HUES64 (cell line): ENCODE measurements at regions not wholly inside any gene's neighbourhood (a gene's known extent, or its start where the extent isn't known, plus 50 kb on each side); places are given as distances from the start of the nearest gene placed in this dataset.
"Not testable (repeated sequence)": the region's sequence is repeated elsewhere in the genome, so short reads cannot be mapped to it uniquely, and the experiment has no call there.

Experiments used
- H3K27ac ChIP-seq: 2 replicates; pipeline ENCODE4 v1.7.0; 2013; ENCODE audit warnings: low read depth, low read length, inconsistent platforms
- H3K27me3 ChIP-seq: 2 replicates; pipeline ENCODE4 v1.6.1; 2013; ENCODE audit warnings: mild to moderate bottlenecking, low read length; ENCODE audit not compliant: insufficient read depth
- H3K36me3 ChIP-seq: 2 replicates; pipeline ENCODE4 v1.6.1; 2013; ENCODE audit warnings: mild to moderate bottlenecking, low read length; ENCODE audit not compliant: insufficient read depth
- H3K4me1 ChIP-seq: 2 replicates; pipeline ENCODE4 v1.6.1; 2013; ENCODE audit warnings: mild to moderate bottlenecking, low read length, moderate library complexity; ENCODE audit not compliant: insufficient read depth
- H3K4me3 ChIP-seq: 2 replicates; pipeline ENCODE4 v1.5.1; 2013; ENCODE audit warnings: mild to moderate bottlenecking, low read length, moderate library complexity
- H3K9ac ChIP-seq: 2 replicates; pipeline ENCODE4 v1.6.1; 2013; ENCODE audit warnings: mild to moderate bottlenecking, low read depth, low read length
- H3K9me3 ChIP-seq: 2 replicates; pipeline ENCODE4 v1.6.1; 2013; ENCODE audit warnings: low read depth, low read length; ENCODE audit not compliant: insufficient read depth
- WGBS: fragments of 150-250, 120-280 bp; methylation state at CpG from one replicate; pipeline ENCODE4 v1.1.7; 2013; ENCODE audit warnings: missing lambda C conversion rate; 5-methylcytosine and 5-hydroxymethylcytosine counted together

DNA sequence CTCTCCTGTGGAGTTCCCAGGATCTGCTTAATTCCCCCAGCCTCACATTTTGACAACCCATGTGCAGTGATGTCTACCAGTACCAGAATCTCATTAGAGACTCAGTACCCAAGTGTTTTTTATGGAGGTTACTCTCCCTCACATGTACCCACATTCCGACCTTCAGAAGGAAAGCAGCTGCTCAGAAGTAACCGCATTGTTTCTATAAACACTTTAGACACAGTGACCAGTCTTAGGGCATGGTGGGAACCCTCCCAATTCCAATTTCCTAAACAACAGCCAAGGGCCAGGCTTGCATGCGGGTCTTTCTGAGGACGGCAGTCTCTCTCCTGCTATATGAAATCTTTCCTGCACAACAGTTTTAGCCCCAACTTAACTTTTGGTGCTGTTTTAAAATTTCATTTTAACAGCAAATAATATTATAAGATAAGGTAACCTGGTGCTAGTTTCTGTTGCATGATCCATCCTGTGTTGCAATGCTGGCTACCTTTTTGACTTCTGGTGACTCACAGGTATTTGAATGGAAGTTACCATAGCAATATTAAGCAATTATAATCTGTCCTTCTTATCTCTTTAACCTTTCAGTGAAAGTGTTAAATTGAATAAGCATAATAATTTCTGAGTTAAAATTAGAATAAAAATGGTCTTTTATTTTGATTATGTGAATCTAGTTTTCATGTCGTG is 98.3 kb upstream of the THOC3 start:
- H3K4me1 ChIP-seq, H3K4me3 ChIP-seq, H3K9ac ChIP-seq, H3K27ac ChIP-seq, H3K27me3 ChIP-seq, H3K9me3 ChIP-seq, H3K36me3 ChIP-seq: not testable (repeated sequence)
- 100% methylated on average over 1 of the region's 5 CpGs for WGBS

GRCh38 chr5:176067162-176067561 is 99.0 kb upstream of the THOC3 start:
- H3K9me3 ChIP-seq, H3K9ac ChIP-seq, H3K4me1 ChIP-seq, H3K4me3 ChIP-seq, H3K27me3 ChIP-seq, H3K36me3 ChIP-seq, H3K27ac ChIP-seq: not testable (repeated sequence)
- WGBS = 83% methylated on average over 1 of the region's 1 CpG

DNA sequence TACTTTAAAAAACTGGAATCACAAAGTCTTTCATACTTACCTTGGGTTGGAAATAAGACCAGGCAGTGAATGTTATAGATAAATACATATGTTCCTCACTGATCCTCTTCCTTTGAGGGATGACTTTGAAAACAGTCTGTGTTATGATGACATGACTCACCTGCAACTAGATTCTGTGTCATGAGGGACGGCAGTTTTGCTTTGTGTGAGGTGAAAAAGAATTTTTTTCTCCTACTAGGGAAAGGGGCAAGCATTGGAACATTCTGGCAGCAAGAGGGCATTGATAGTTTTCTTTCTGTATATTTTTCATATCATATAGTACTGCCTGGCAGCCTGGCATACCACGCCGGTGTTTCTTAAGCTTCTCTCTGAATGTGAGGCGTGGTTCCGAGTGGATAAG is 99.8 kb upstream of the THOC3 start:
- H3K36me3 ChIP-seq, H3K4me1 ChIP-seq, H3K27me3 ChIP-seq, H3K27ac ChIP-seq, H3K9ac ChIP-seq, H3K4me3 ChIP-seq, H3K9me3 ChIP-seq: not testable (repeated sequence)
- WGBS = no CpG with 5 or more reads among the region's 5 CpGs

- H3K27ac ChIP-seq, H3K9me3 ChIP-seq, H3K27me3 ChIP-seq, H3K9ac ChIP-seq, H3K36me3 ChIP-seq, H3K4me1 ChIP-seq, H3K4me3 ChIP-seq: not testable (repeated sequence)
- 94% methylated on average over 4 of the region's 9 CpGs for WGBS
Observed at GRCh38 chr5:176073996-176074571, 106.0 kb upstream of the THOC3 start.

- 95% methylated on average over 8 of the region's 9 CpGs for WGBS
- H3K4me1 ChIP-seq, H3K9ac ChIP-seq, H3K27ac ChIP-seq, H3K4me3 ChIP-seq, H3K9me3 ChIP-seq, H3K27me3 ChIP-seq, H3K36me3 ChIP-seq: not testable (repeated sequence)
Observed at GRCh38 chr5:176083717-176084116, 115.6 kb upstream of the THOC3 start.

DNA sequence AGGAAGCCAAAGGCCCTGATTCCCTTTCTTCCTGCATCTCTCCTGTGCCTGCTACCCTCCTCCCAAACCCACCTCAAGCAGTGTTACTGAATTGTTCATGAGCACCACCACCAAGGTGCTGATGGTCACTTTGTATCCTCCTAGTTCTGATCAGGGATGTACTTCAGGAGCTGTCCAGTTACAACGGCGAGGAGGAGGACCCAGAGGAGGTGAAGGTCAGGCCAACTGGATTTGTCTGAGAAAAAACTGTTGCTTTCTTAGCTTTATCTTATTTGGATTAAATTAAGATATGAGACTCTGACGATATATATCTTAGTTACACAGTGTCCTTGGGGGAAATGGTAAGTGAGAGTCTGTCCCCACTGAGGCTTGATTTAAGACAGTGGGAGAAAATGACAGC is 135.0 kb upstream of the THOC3 start:
- H3K9ac ChIP-seq, H3K27ac ChIP-seq, H3K36me3 ChIP-seq, H3K27me3 ChIP-seq, H3K9me3 ChIP-seq, H3K4me1 ChIP-seq, H3K4me3 ChIP-seq: not testable (repeated sequence)
- WGBS = 80% methylated on average over 1 of the region's 3 CpGs

GRCh38 chr5:176112888-176113287 is 125.3 kb upstream of the SIMC1 start:
- H3K27me3 ChIP-seq, H3K9me3 ChIP-seq, H3K27ac ChIP-seq, H3K9ac ChIP-seq, H3K36me3 ChIP-seq, H3K4me3 ChIP-seq, H3K4me1 ChIP-seq: not testable (repeated sequence)
- no CpG with 5 or more reads among the region's 8 CpGs for WGBS

DNA sequence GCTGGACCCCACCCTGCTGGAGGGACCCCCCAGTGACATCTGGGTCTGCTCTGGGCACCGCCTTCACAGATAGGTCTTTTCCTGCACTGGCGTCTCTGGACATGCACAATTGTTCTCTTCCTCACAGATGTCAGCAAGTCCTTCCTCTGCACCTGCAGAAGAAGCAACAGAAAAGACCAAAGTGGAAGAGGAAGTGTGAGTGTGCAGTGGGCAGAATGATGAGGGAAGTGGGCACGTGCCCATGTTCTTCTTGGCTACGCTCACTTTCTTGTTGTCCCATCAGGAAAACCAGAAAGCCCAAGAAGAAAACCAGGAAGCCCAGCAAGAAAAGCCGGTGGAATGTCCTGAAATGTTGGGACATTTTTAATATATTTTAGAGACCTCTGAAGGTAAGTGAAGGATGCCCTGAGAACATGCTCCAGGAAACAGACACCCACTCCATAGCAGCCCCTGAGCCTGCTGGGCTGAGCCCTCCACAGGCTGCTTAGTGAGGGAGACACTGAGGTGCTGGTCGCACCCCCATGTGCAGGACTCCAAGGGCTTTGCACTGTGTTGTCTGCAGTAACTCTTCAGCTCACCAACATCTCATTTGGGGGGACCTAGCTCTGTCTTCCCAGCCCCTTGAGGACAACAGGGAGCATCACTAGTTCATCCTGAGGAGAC is 124.4 kb upstream of the SIMC1 start:
- no CpG with 5 or more reads among the region's 6 CpGs for WGBS
- H3K36me3 ChIP-seq, H3K27ac ChIP-seq, H3K4me1 ChIP-seq, H3K4me3 ChIP-seq, H3K9me3 ChIP-seq, H3K9ac ChIP-seq, H3K27me3 ChIP-seq: not testable (repeated sequence)

DNA sequence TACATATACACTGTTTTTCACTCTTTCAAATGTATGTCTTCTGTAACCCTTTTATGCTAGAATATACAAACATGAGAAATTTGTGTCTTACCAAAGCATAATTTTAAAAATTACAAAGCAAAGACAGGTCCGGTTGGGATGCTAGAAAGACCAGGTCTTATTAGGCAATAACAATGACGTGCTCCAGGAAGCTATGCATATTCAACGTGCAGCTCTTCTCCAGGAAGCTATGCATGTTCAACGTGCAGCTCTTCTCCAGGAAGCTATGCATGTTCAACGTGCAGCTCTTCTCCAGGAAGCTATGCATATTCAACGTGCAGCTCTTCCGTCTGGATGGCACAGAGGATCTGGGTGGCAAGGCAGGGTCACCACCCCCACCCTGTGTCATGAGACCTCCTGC is 123.4 kb upstream of the SIMC1 start:
- H3K4me1 ChIP-seq, H3K9me3 ChIP-seq, H3K27ac ChIP-seq, H3K27me3 ChIP-seq, H3K4me3 ChIP-seq, H3K36me3 ChIP-seq, H3K9ac ChIP-seq: not testable (repeated sequence)
- 90% methylated on average over 3 of the region's 7 CpGs for WGBS

DNA sequence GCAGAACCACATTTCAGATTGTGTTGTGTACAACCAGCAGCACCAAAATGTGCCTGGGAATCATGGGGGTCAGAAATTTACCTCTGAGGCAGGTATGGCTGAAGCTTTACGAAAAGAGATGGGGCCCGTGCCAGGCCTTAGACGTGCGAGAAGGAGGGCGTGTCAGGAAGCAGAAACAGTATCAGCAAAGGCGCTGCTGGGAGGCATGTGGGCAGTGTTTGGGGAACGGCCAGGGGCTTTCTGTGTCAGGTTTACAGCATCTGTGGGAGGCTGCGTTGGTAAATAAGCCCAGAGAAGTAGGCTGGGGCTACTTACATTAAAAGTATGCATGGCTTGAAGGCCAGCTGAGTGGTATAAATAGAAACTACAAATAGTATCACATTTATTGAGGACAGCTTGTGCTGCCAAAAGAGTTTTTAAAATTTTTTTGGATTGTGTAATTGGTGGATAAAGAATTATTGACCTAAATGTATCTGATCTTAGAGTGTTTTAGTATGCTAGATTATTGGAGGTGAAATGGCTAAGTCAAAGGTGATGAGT is 120.5 kb upstream of the SIMC1 start:
- not testable (repeated sequence) for H3K9ac ChIP-seq, H3K4me1 ChIP-seq, H3K27me3 ChIP-seq, H3K4me3 ChIP-seq, H3K9me3 ChIP-seq, H3K36me3 ChIP-seq, H3K27ac ChIP-seq
- 82% methylated on average over 2 of the region's 8 CpGs for WGBS

GRCh38 chr5:176122361-176122760 is 115.9 kb upstream of the SIMC1 start:
- H3K36me3 ChIP-seq, H3K4me3 ChIP-seq, H3K27ac ChIP-seq, H3K9ac ChIP-seq, H3K27me3 ChIP-seq, H3K4me1 ChIP-seq, H3K9me3 ChIP-seq: not testable (repeated sequence)
- WGBS = 100% methylated on average over 2 of the region's 2 CpGs
